OCI-LY7 (cell line): ENCODE measurements at regions not wholly inside any gene's neighbourhood (a gene's known extent, or its start where the extent isn't known, plus 50 kb on each side); places are given as distances from the start of the nearest gene placed in this dataset.

Experiments
- BruUV-seq: library from RNA; stranded (reverse); fragments of 400-500 nt; replicated peaks from 2 replicates; lab custom pipeline; 2021; lab: Mats Ljungman, UMichigan
- CTCF ChIA-PET: fragments of 300-600 bp; sonication (Branson Sonifier 250); formaldehyde crosslinking; loops from one replicate; lab custom pipeline; 2022; ENCODE audit warnings: antibody characterized with exemption; ENCODE audit not compliant: unreplicated experiment; lab: Charles Lee
- POLR2A ChIA-PET: fragments of 300-600 bp; sonication (Branson Sonifier 250); formaldehyde crosslinking; loops from one replicate; lab custom pipeline; 2022; ENCODE audit warnings: antibody characterized with exemption; lab: Charles Lee
- DNase-seq: peaks from one replicate; pipeline ENCODE4 v3.0.0-alpha.2; 2015; ENCODE audit warnings: low spot score
- H2AFZ ChIP-seq: fragments of 200-600 bp; sonication (generic), shearing (Covaris generic); 2 replicates; pipeline ENCODE4 v1.6.1; 2014; ENCODE audit warnings: mild to moderate bottlenecking, antibody characterized with exemption, low read length, moderate library complexity
- H3K27ac ChIP-seq: fragments of 200-600 bp; sonication (generic); 2 replicates; pipeline ENCODE4 v1.5.1; 2014; ENCODE audit warnings: mixed run types, low read depth, mild to moderate bottlenecking, moderate library complexity, low read length, inconsistent platforms; ENCODE audit not compliant: poor library complexity, severe bottlenecking
- H3K36me3 ChIP-seq: fragments of 200-600 bp; sonication (generic); 2 replicates; pipeline ENCODE4 v1.6.1; 2014; ENCODE audit warnings: mild to moderate bottlenecking, antibody characterized with exemption, low read length, moderate library complexity, mixed read lengths; ENCODE audit not compliant: insufficient read depth
- H3K4me1 ChIP-seq: fragments of 200-600 bp; sonication (generic); 2 replicates; pipeline ENCODE4 v1.5.1; 2014; ENCODE audit warnings: mild to moderate bottlenecking, low read length; ENCODE audit not compliant: insufficient read depth, poor library complexity, severe bottlenecking
- H3K4me2 ChIP-seq: fragments of 200-600 bp; sonication (generic); 2 replicates; pipeline ENCODE4 v1.6.1; 2014; ENCODE audit warnings: mild to moderate bottlenecking, low read length
- H3K4me3 ChIP-seq: fragments of 200-600 bp; sonication (generic); 2 replicates; pipeline ENCODE4 v1.5.1; 2014; ENCODE audit warnings: mild to moderate bottlenecking, low read depth, low read length; ENCODE audit not compliant: poor library complexity, severe bottlenecking
- H3K79me2 ChIP-seq: fragments of 200-600 bp; sonication (generic); 2 replicates; pipeline ENCODE4 v1.6.1; 2016; ENCODE audit warnings: low read depth, mild to moderate bottlenecking, low read length, moderate library complexity, mixed read lengths; ENCODE audit not compliant: insufficient read depth
- H3K9me2 ChIP-seq: fragments of 200-600 bp; sonication (generic); 2 replicates; pipeline ENCODE4 v1.6.1; 2016; ENCODE audit warnings: mild to moderate bottlenecking, low read length, mixed read lengths; ENCODE audit not compliant: insufficient read depth
- H3K9me3 ChIP-seq: fragments of 200-600 bp; sonication (generic); 2 replicates; pipeline ENCODE4 v1.6.1; 2014; ENCODE audit warnings: mild to moderate bottlenecking, mixed run types, low read length, mixed read lengths
- H4K20me1 ChIP-seq: fragments of 200-600 bp; sonication (generic); 2 replicates; pipeline ENCODE4 v1.6.1; 2014; ENCODE audit warnings: mild to moderate bottlenecking, antibody characterized with exemption, low read length, moderate library complexity, mixed read lengths; ENCODE audit not compliant: insufficient read depth
- CTCF ChIP-seq: fragments of 200-600 bp; sonication (generic); conservative IDR thresholded peaks from 2 replicates; pipeline ENCODE4 v1.5.1; 2014; ENCODE audit warnings: mild to moderate bottlenecking, antibody characterized with exemption, low read length, moderate library complexity, mixed read lengths
- EZH2phosphoT487 ChIP-seq: fragments of 200-600 bp; sonication (generic); IDR thresholded peaks from 2 replicates; pipeline ENCODE4 v1.6.1; 2018; ENCODE audit warnings: low read depth, borderline replicate concordance, mild to moderate bottlenecking, mixed run types, antibody characterized with exemption, low read length, moderate library complexity, mixed read lengths
- intact Hi-C: fragments of 100-400 bp; cut with micrococcal nuclease; formaldehyde crosslinking; loops from one replicate; pipeline ENCODE4 v1.10.0; 2022; ENCODE audit not compliant: unreplicated experiment

- intact Hi-C loops = no loop called here
- Histone ChIP-seq H3K27ac (no peak overlapping the region), H3K79me2 (no peaks in the 10 kb centered on the region), H4K20me1 (no peaks in the 10 kb centered on the region), H3K4me1 (no peaks in the 10 kb centered on the region), H3K4me2 (no peak overlapping the region), H3K36me3 (no peaks in the 10 kb centered on the region), H3K9me2 (no peaks in the 10 kb centered on the region), H3K4me3 (no peak overlapping the region), H3K9me3 (no peaks in the 10 kb centered on the region), H2AFZ (no peak overlapping the region)
- BruUV-seq = no TSS peak
- POLR2A ChIA-PET = interaction anchor here (1.1 to 1.4 kb wide), 2 partner anchors 24 to 26 kb away, joined by 3 read pairs; no protein-coding TSS in a partner anchor
- CTCF ChIA-PET = interaction anchor here (0.5 kb wide), 1 partner anchor 44 kb away, joined by 6 read pairs; no protein-coding TSS in a partner anchor
- TF ChIP-seq CTCF (no peak), EZH2phosphoT487 (no peak)
- DNase-seq = no peak
Measured at GRCh38 chr3:187618722-187619121, 51.5 kb downstream of the SST start.

GRCh38 chr3:187617213-187617612 is 53.0 kb downstream of the SST start:
- BruUV-seq = no TSS peak
- no peaks in the 10 kb centered on the region for H3K36me3 ChIP-seq
- intact Hi-C loops = no loop called here

More at GRCh38 chr3:187617213-187617612, 53.0 kb downstream of the SST start:
- H4K20me1 ChIP-seq = no peaks in the 10 kb centered on the region
- H3K4me1 ChIP-seq = no peaks in the 10 kb centered on the region
- H2AFZ ChIP-seq = no peak overlapping the region
- H3K4me3 ChIP-seq = no peak overlapping the region
- no peaks in the 10 kb centered on the region for H3K79me2 ChIP-seq
- DNase-seq = no peak
- CTCF ChIA-PET = no interaction called here
- no peaks in the 10 kb centered on the region for H3K9me2 ChIP-seq
- no peak overlapping the region for H3K27ac ChIP-seq
- TF ChIP-seq EZH2phosphoT487 (no peak), CTCF (no peak)
- no peak overlapping the region for H3K4me2 ChIP-seq
- no peaks in the 10 kb centered on the region for H3K9me3 ChIP-seq
- POLR2A ChIA-PET = no interaction called here
